Gastroesophageal sphincter (tissue), 4 donors: ENCODE measurements at regions not wholly inside any gene's neighbourhood (a gene's known extent, or its start where the extent isn't known, plus 50 kb on each side); places are given as distances from the start of the nearest gene placed in this dataset.
"Not testable (repeated sequence)": the region's sequence is repeated elsewhere in the genome, so short reads cannot be mapped to it uniquely, and the experiment has no call there.

Experiments
- ATAC-seq: fragments of 150-250 bp; one replicate; pipeline ENCODE4 v1.9.1; 2016; ENCODE audit warnings: mild to moderate bottlenecking, moderate library complexity
- H3K27ac ChIP-seq, 4 donors: fragments of 200-600 bp; sonication (generic) in 3 of 4; 1 replicate in 3 of 4; 2 replicates in 1 of 4; pipeline ENCODE4 v1.5.1; 2016 to 2019
- H3K27me3 ChIP-seq: fragments of 200-600 bp; sonication (generic); one replicate; pipeline ENCODE4 v1.5.1; 2019
- H3K36me3 ChIP-seq, 2 donors: fragments of 200-600 bp; sonication (generic); one replicate each; pipeline ENCODE4 v1.5.1; 2019; ENCODE audit warnings: control low read depth in 1 of 2
- H3K4me1 ChIP-seq, 3 donors: fragments of 200-600 bp; sonication (generic); 1 replicate in 2 of 3; 2 replicates in 1 of 3; pipeline ENCODE4 v1.5.1; 2016 to 2019; ENCODE audit warnings: control low read depth in 2 of 3
- H3K4me3 ChIP-seq, 2 donors: fragments of 200-600 bp; sonication (generic); one replicate each; pipeline ENCODE4 v1.5.1; 2019; ENCODE audit warnings: mild to moderate bottlenecking in 1 of 2, moderate library complexity in 1 of 2
- H3K9me3 ChIP-seq, 3 donors: fragments of 200-600 bp; sonication (generic); one replicate each; pipeline ENCODE4 v1.5.1; 2017 to 2019; ENCODE audit warnings: control low read depth in 2 of 3
- CTCF ChIP-seq, 4 experiments: fragments of 200-600 bp in 2 of 4; fragments of 450-650 bp in 2 of 4; sonication (generic) in 1 of 4; IDR thresholded peaks; one replicate each; pipeline ENCODE4 v1.5.1; 2017 to 2019; ENCODE audit warnings: antibody characterized with exemption in 4 of 4, mild to moderate bottlenecking in 2 of 4, moderate library complexity in 2 of 4
- EP300 ChIP-seq: sonication (generic); formaldehyde crosslinking; IDR thresholded peaks from one replicate; pipeline ENCODE4 v1.6.1; 2017; ENCODE audit warnings: antibody characterized with exemption, mild to moderate bottlenecking
- POLR2A ChIP-seq, 2 donors: fragments of 450-650 bp; IDR thresholded peaks; one replicate each; pipeline ENCODE4 v1.6.1; 2017; ENCODE audit warnings: antibody characterized with exemption in 2 of 2, mild to moderate bottlenecking in 2 of 2, moderate library complexity in 1 of 2
- POLR2AphosphoS5 ChIP-seq: sonication (generic); formaldehyde crosslinking; IDR thresholded peaks from one replicate; pipeline ENCODE4 v1.6.1; 2017; ENCODE audit warnings: antibody characterized with exemption
- WGBS, 2 donors: methylation state at CpG; one replicate each; pipeline ENCODE4 v1.1.5; 2018; ENCODE audit warnings: low coverage in 1 of 2; 5-methylcytosine and 5-hydroxymethylcytosine counted together

GRCh38 chr1:106366627-106367319, 689.7 kb upstream of the PRMT6 start:
- Histone ChIP-seq H3K27me3 (no peaks in the 10 kb centered on the region), H3K4me1 (no peaks in the 10 kb centered on the region), H3K36me3 (no peaks in the 10 kb centered on the region), H3K9me3 (no peaks in the 10 kb centered on the region), H3K4me3 (no peak overlapping the region), H3K27ac (no peak overlapping the region)
- TF ChIP-seq CTCF (IDR thresholded peaks at IDR 0.05) = no peak
- no peak for TF ChIP-seq POLR2A (IDR thresholded peaks at IDR 0.05)
- TF ChIP-seq EP300 = no peak
- no peak for TF ChIP-seq POLR2AphosphoS5
- ATAC-seq = no peak
- 59 to 79% methylated on average over 3 to 4 of the region's 4 CpGs for WGBS, 2 donors

- TF ChIP-seq EP300 (no peak), POLR2AphosphoS5 (no peak), CTCF (IDR thresholded peaks at IDR 0.05) (no peak), POLR2A (IDR thresholded peaks at IDR 0.05) (no peak)
- Histone ChIP-seq H3K27ac (no peak overlapping the region), H3K9me3 (no peaks in the 10 kb centered on the region), H3K36me3 (no peaks in the 10 kb centered on the region), H3K4me3 (no peak overlapping the region), H3K4me1 (no peaks in the 10 kb centered on the region), H3K27me3 (no peaks in the 10 kb centered on the region)
- no peak for ATAC-seq
Observed at GRCh38 chr1:106378261-106378660, 678.2 kb upstream of the PRMT6 start.

GRCh38 chr1:106380772-106381171, 675.7 kb upstream of the PRMT6 start:
- Histone ChIP-seq H3K36me3 (no peaks in the 10 kb centered on the region), H3K27me3 (no peaks in the 10 kb centered on the region), H3K9me3 (no peaks in the 10 kb centered on the region), H3K4me1 (no peaks in the 10 kb centered on the region), H3K4me3 (no peak overlapping the region), H3K27ac (no peak overlapping the region)
- TF ChIP-seq EP300 (no peak), POLR2A (IDR thresholded peaks at IDR 0.05) (no peak), CTCF (IDR thresholded peaks at IDR 0.05) (no peak), POLR2AphosphoS5 (no peak)
- 70 to 100% methylated on average over 1 of the region's 1 CpG for WGBS, 2 donors
- ATAC-seq = no peak

GRCh38 chr1:106389160-106389559, 667.3 kb upstream of the PRMT6 start:
- H3K4me1 ChIP-seq, H3K36me3 ChIP-seq, H3K27me3 ChIP-seq, H3K27ac ChIP-seq, H3K9me3 ChIP-seq, ATAC-seq, H3K4me3 ChIP-seq: not testable (repeated sequence)
- WGBS, 2 donors = 64 to 68% methylated on average over 4 of the region's 4 CpGs

GRCh38 chr1:106393046-106393445, 663.4 kb upstream of the PRMT6 start:
- Histone ChIP-seq H3K36me3 (no peaks in the 10 kb centered on the region), H3K27ac (no peak overlapping the region), H3K27me3 (no peaks in the 10 kb centered on the region), H3K4me1 (no peaks in the 10 kb centered on the region), H3K4me3 (no peak overlapping the region), H3K9me3 (no peaks in the 10 kb centered on the region)
- WGBS, 2 donors = 56% methylated on average over 1 of the region's 1 CpG; no CpG with 5 or more reads in 1 of the 2 donors
- TF ChIP-seq POLR2AphosphoS5 (no peak), EP300 (no peak), CTCF (IDR thresholded peaks at IDR 0.05) (no peak), POLR2A (IDR thresholded peaks at IDR 0.05) (no peak)
- ATAC-seq = no peak
